DND-41 (cell line): ENCODE measurements at regions not wholly inside any gene's neighbourhood (a gene's known extent, or its start where the extent isn't known, plus 50 kb on each side); places are given as distances from the start of the nearest gene placed in this dataset.

Experiments
- ATAC-seq: fragments of 200-7000 bp; cut with Tn5 transposase; 3 replicates; pipeline ENCODE4 v1.9.1; 2021; ENCODE audit warnings: low read depth; ENCODE audit not compliant: insufficient read depth
- DNase-seq: peaks from one replicate; pipeline ENCODE4 v3.0.0-alpha.2; 2020
- H2AFZ ChIP-seq: 2 replicates; pipeline ENCODE4 v1.6.0; 2012; ENCODE audit warnings: low read depth, low read length
- H3K27ac ChIP-seq: 2 replicates; pipeline ENCODE4 v1.5.1; 2012; ENCODE audit warnings: low read length, inconsistent platforms
- H3K27me3 ChIP-seq: fragments of 200-600 bp; sonication (generic); 2 replicates; pipeline ENCODE4 v1.6.0; 2012; ENCODE audit warnings: low read length, mild to moderate bottlenecking, inconsistent platforms; ENCODE audit not compliant: insufficient read depth, poor library complexity
- H3K36me3 ChIP-seq: 2 replicates; pipeline ENCODE4 v1.5.1; 2012; ENCODE audit warnings: low read length, inconsistent platforms; ENCODE audit not compliant: insufficient read depth
- H3K4me1 ChIP-seq: 2 replicates; pipeline ENCODE4 v1.5.1; 2012; ENCODE audit warnings: mild to moderate bottlenecking, low read length; ENCODE audit not compliant: insufficient read depth
- H3K4me2 ChIP-seq: 2 replicates; pipeline ENCODE4 v1.6.0; 2012; ENCODE audit warnings: mild to moderate bottlenecking, moderate library complexity, low read length, inconsistent platforms; ENCODE audit not compliant: insufficient read depth
- H3K4me3 ChIP-seq, 2 experiments: fragments of 200-600 bp in 1 of 2; shearing (Covaris generic) in 1 of 2; 2 replicates each; pipeline ENCODE4 v1.5.1; 2012 to 2016; ENCODE audit warnings: inconsistent platforms in 2 of 2, low read length in 2 of 2, mild to moderate bottlenecking in 2 of 2, low read depth in 1 of 2, moderate library complexity in 1 of 2
- H3K79me2 ChIP-seq: 2 replicates; pipeline ENCODE4 v1.6.0; 2012; ENCODE audit warnings: low read length, inconsistent platforms; ENCODE audit not compliant: insufficient read depth
- H3K9ac ChIP-seq: 2 replicates; pipeline ENCODE4 v1.6.0; 2012; ENCODE audit warnings: low read depth, mild to moderate bottlenecking, inconsistent platforms, low read length, moderate library complexity
- H3K9me3 ChIP-seq: 2 replicates; pipeline ENCODE4 v1.5.1; 2012; ENCODE audit warnings: low read length, moderate library complexity, mild to moderate bottlenecking, inconsistent platforms; ENCODE audit not compliant: insufficient read depth, severe bottlenecking
- H4K20me1 ChIP-seq: 2 replicates; pipeline ENCODE4 v1.6.0; 2012; ENCODE audit warnings: low read length; ENCODE audit not compliant: insufficient read depth
- CTCF ChIP-seq: IDR thresholded peaks from 2 replicates; pipeline ENCODE4 v1.5.1; 2012; ENCODE audit warnings: borderline replicate concordance, low read length, moderate library complexity, mild to moderate bottlenecking; ENCODE audit not compliant: poor library complexity, severe bottlenecking; ENCODE audit errors: extremely low read depth
- EZH2 ChIP-seq: IDR thresholded peaks from 3 replicates; pipeline ENCODE4 v1.6.1; 2012; ENCODE audit warnings: borderline replicate concordance, low read depth, mild to moderate bottlenecking, moderate library complexity, low read length, inconsistent platforms; ENCODE audit not compliant: severe bottlenecking

GRCh38 chr2:45068571-45069140, 59.4 kb upstream of the SIX2 start:
- H3K27me3 ChIP-seq: no peaks in the 10 kb centered on the region
- peak overlapping the region; percentile 66 for H3K27ac ChIP-seq
- no peaks in the 10 kb centered on the region for H3K36me3 ChIP-seq
- H3K4me2 ChIP-seq: no peak overlapping the region
- TF ChIP-seq EZH2 (no peak), CTCF (no peak)
- H3K4me3 ChIP-seq: no peak overlapping the region
- peak overlapping the region; percentile 36; the same call in 1 of the 2 replicates for H3K9ac ChIP-seq
- no peaks in the 10 kb centered on the region for H4K20me1 ChIP-seq
- no peaks in the 10 kb centered on the region for H3K9me3 ChIP-seq
- DNase-seq: no peak
- peaks cover 34% of the 10 kb centered on the region for H3K4me1 ChIP-seq
- H2AFZ ChIP-seq: 0 out of 2 replicates have a peak overlapping the region, but pooled peaks have one; percentile 2
- no peaks in the 10 kb centered on the region for H3K79me2 ChIP-seq
- ATAC-seq: peak; percentile 31; the same call in 1 of the 3 replicates

DNA sequence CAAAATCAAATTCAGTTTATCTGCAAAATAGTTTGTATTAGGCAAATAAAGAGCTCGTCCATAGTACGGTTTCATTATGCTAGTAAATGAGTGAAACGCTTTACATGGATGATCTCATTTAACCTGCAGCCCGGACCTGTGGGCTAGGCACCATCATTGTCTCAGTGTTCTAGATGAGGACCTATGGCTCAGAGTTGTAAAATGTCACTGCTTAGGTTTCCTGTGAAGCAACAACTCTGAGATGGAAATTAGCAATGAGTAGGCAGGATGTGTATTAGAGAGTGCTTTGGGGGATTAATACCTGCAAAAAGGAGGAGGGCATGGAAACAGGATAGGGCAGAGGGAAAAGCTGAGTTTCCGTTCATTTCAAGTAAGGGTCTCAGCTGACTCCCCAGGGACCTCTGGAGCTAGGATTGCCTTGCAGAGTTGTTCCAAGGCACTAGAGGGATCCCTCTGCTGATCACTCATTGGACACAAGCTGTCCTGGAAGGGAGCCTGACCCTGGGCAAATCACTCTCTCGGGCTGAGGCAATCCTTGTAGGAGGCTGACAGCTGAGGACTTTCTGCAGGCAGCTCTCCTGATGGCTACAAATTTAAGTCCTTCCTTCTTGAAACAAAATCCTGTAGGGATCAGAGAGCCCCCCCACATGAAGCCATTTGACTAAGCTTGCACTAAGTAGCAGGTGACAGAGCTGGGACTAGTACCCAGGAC, 58.8 kb upstream of the SIX2 start:
- no peaks in the 10 kb centered on the region for H3K79me2 ChIP-seq

More for the DNA sequence above, 58.8 kb upstream of the SIX2 start:
- H4K20me1 ChIP-seq: no peaks in the 10 kb centered on the region
- ATAC-seq (no peak), DNase-seq (no peak)
- TF ChIP-seq EZH2 (no peak), CTCF (no peak)
- H3K9ac ChIP-seq: peak overlapping the region; percentile 36; the same call in 1 of the 2 replicates
- H3K9me3 ChIP-seq: no peaks in the 10 kb centered on the region
- H3K4me3 ChIP-seq: no peak overlapping the region
- H2AFZ ChIP-seq: 0 out of 2 replicates have a peak overlapping the region, but pooled peaks have one; percentile 2
- no peaks in the 10 kb centered on the region for H3K36me3 ChIP-seq
- H3K4me2 ChIP-seq: no peak overlapping the region
- H3K27ac ChIP-seq: peak overlapping the region; percentile 66
- peaks cover 34% of the 10 kb centered on the region for H3K4me1 ChIP-seq
- H3K27me3 ChIP-seq: no peaks in the 10 kb centered on the region
